Activated CD4-positive, alpha-beta T cell treated with anti-CD3 and anti-CD28 coated beads, Interleukin-2, amount 10 ng/mL, durations not matched to agents 7 days and 5 days (primary cell): ENCODE measurements at regions not wholly inside any gene's neighbourhood (a gene's known extent, or its start where the extent isn't known, plus 50 kb on each side); places are given as distances from the start of the nearest gene placed in this dataset.

ENCODE experiments used
- CTCF ChIA-PET: fragments of 350-600 bp; sonication (Branson Sonifier 250); formaldehyde crosslinking; loops from one replicate; lab custom pipeline; 2021; ENCODE audit warnings: antibody characterized with exemption; lab: Charles Lee
- POLR2A ChIA-PET: fragments of 350-600 bp; sonication (Branson Sonifier 250); formaldehyde crosslinking; loops from one replicate; lab custom pipeline; 2021; ENCODE audit warnings: antibody characterized with exemption; lab: Charles Lee
- DNase-seq: peaks from one replicate; pipeline ENCODE4 v3.0.0-alpha.2; 2020
- H3K27ac Mint-ChIP-seq: one replicate; pipeline ENCODE4 v1.8.0; 2021; ENCODE audit warnings: mild to moderate bottlenecking, moderate library complexity, mixed read lengths
- H3K27me3 Mint-ChIP-seq: one replicate; pipeline ENCODE4 v1.8.0; 2021; ENCODE audit warnings: mixed read lengths
- H3K36me3 Mint-ChIP-seq: one replicate; pipeline ENCODE4 v1.8.0; 2021; ENCODE audit warnings: low read depth, mixed read lengths
- H3K4me1 Mint-ChIP-seq: one replicate; pipeline ENCODE4 v1.8.0; 2021; ENCODE audit warnings: mixed read lengths
- H3K4me3 Mint-ChIP-seq: one replicate; pipeline ENCODE4 v1.8.0; 2021; ENCODE audit warnings: mild to moderate bottlenecking, moderate library complexity, mixed read lengths
- H3K9me3 Mint-ChIP-seq: one replicate; pipeline ENCODE4 v1.8.0; 2021; ENCODE audit warnings: mixed read lengths

GRCh38 chr4:77393996-77394395 lies 211.6 kb upstream of the CXCL13 start:
- no peak for DNase-seq
- Mint-ChIP-seq H3K27ac (no peak overlapping the region), H3K36me3 (no peaks in the 10 kb centered on the region), H3K9me3 (no peaks in the 10 kb centered on the region), H3K27me3 (no peaks in the 10 kb centered on the region), H3K4me3 (no peak overlapping the region), H3K4me1 (no peaks in the 10 kb centered on the region)
- CTCF ChIA-PET = no interaction called here
- POLR2A ChIA-PET = no interaction called here

GRCh38 chr4:77395481-77395880 lies 210.1 kb upstream of the CXCL13 start:
- no peak for DNase-seq
- ChIA-PET CTCF (interaction anchor here (0.9 to 1.3 kb wide), 2 partner anchors 10 to 205 kb away, joined by 3 read pairs; no protein-coding TSS in a partner anchor), POLR2A (interaction anchor here (0.6 to 0.7 kb wide), 2 partner anchors 49 to 142 kb away, joined by 3 read pairs; no protein-coding TSS in a partner anchor)
- no peaks in the 10 kb centered on the region for H3K4me1 Mint-ChIP-seq
- no peaks in the 10 kb centered on the region for H3K36me3 Mint-ChIP-seq
- H3K27me3 Mint-ChIP-seq = peaks cover 3% of the 10 kb centered on the region
- H3K4me3 Mint-ChIP-seq = no peak overlapping the region
- H3K9me3 Mint-ChIP-seq = no peaks in the 10 kb centered on the region
- no peak overlapping the region for H3K27ac Mint-ChIP-seq

GRCh38 chr4:77398256-77398655 lies 207.4 kb upstream of the CXCL13 start:
- ChIA-PET POLR2A (no interaction called here), CTCF (no interaction called here)
- no peak for DNase-seq
- Mint-ChIP-seq H3K27ac (no peak overlapping the region), H3K9me3 (no peaks in the 10 kb centered on the region), H3K36me3 (no peaks in the 10 kb centered on the region), H3K4me3 (no peak overlapping the region), H3K4me1 (no peaks in the 10 kb centered on the region), H3K27me3 (peaks cover 9% of the 10 kb centered on the region)

DNA sequence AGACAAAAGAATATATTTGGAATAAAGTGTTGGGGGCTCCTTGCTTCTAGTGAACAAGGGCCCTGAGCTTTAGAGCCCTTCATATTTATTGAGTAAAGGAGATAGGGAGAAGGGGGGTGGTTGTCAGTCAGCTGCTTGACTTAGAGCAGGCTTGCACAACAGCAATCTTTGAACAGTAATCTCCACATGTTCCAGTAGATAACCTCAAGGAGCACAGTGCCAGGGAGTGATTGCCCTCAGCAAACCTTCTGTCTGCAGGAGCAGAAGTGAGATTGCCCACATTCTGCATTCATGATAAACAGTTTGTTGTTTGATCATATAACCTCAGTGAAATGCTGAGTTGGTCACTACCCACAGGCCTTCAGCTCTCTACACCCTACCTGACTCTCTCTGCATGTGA lies 205.8 kb upstream of the CXCL13 start:
- peaks cover 17% of the 10 kb centered on the region for H3K27me3 Mint-ChIP-seq
- no peaks in the 10 kb centered on the region for H3K36me3 Mint-ChIP-seq
- ChIA-PET CTCF (no interaction called here), POLR2A (no interaction called here)
- H3K4me1 Mint-ChIP-seq = no peaks in the 10 kb centered on the region
- no peak for DNase-seq
- H3K4me3 Mint-ChIP-seq = no peak overlapping the region
- H3K27ac Mint-ChIP-seq = no peak overlapping the region
- H3K9me3 Mint-ChIP-seq = no peaks in the 10 kb centered on the region

GRCh38 chr4:77413766-77414165 lies 191.9 kb upstream of the CXCL13 start:
- CTCF ChIA-PET = interaction anchor here (1.3 kb wide), 1 partner anchor 9 kb away, joined by 3 read pairs; no protein-coding TSS in a partner anchor
- Mint-ChIP-seq H3K4me3 (no peak overlapping the region), H3K27ac (no peak overlapping the region), H3K4me1 (no peaks in the 10 kb centered on the region), H3K9me3 (no peaks in the 10 kb centered on the region), H3K27me3 (peaks cover 21% of the 10 kb centered on the region), H3K36me3 (no peaks in the 10 kb centered on the region)
- DNase-seq = no peak
- POLR2A ChIA-PET = no interaction called here

DNA sequence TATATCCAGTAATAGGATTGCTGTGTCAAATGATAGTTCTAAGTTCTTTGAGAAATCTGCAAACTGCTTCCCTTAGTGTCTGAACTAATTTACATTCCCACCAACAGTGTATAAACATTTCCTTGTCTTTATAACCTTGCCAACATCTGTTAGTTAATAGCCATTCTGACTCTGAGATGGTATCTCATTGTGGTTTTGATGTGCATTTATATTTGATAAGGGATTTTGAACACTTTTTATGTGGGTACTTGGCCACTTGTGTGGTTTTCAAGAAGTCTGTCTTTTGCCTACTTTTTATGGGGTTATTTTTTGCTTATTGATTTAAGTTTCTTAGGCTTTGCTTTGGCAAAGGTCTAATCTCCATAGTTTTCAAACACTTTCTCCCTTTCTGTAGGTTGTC lies 189.9 kb upstream of the CXCL13 start:
- Mint-ChIP-seq H3K27me3 (peaks cover 20% of the 10 kb centered on the region), H3K9me3 (no peaks in the 10 kb centered on the region), H3K4me3 (no peak overlapping the region), H3K27ac (no peak overlapping the region), H3K36me3 (no peaks in the 10 kb centered on the region), H3K4me1 (no peaks in the 10 kb centered on the region)
- ChIA-PET CTCF (no interaction called here), POLR2A (no interaction called here)
- DNase-seq = no peak

DNA sequence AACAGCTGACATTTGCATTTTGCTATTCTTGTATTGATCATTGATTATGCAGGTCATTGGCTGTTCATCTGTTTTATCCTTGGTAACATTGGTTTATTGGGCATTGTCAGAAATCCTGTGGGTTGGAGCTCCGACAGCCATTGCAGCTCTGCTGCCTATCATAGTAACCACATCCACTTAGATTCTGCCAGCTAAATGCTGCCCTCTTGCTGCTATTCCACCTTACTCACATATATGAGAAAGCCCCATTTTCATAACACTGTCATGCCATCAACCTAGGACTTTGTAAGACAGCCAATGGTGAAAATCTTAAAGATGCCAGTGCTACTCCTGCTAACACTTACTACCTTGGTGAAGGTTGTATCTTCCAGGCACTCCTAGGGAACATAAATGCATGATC lies 187.3 kb upstream of the CXCL13 start:
- CTCF ChIA-PET = interaction anchor here (0.6 to 1.3 kb wide), 3 partner anchors 48 to 349 kb away, joined by 3 to 5 read pairs (median 4); no protein-coding TSS in a partner anchor
- Mint-ChIP-seq H3K4me1 (no peaks in the 10 kb centered on the region), H3K27ac (no peak overlapping the region), H3K36me3 (no peaks in the 10 kb centered on the region), H3K9me3 (no peaks in the 10 kb centered on the region), H3K4me3 (no peak overlapping the region), H3K27me3 (peaks cover 17% of the 10 kb centered on the region)
- DNase-seq = peak; percentile 13
- POLR2A ChIA-PET = no interaction called here

GRCh38 chr4:77430847-77431246 lies 174.8 kb upstream of the CXCL13 start:
- ChIA-PET POLR2A (no interaction called here), CTCF (interaction anchor here (1.3 kb wide), 1 partner anchor 20 kb away, joined by 3 read pairs; no protein-coding TSS in a partner anchor)
- Mint-ChIP-seq H3K27ac (no peak overlapping the region), H3K27me3 (no peaks in the 10 kb centered on the region), H3K4me3 (no peak overlapping the region), H3K9me3 (no peaks in the 10 kb centered on the region), H3K4me1 (peaks cover 8% of the 10 kb centered on the region), H3K36me3 (no peaks in the 10 kb centered on the region)
- DNase-seq = no peak

GRCh38 chr4:77431546-77431945 lies 174.1 kb upstream of the CXCL13 start:
- no peaks in the 10 kb centered on the region for H3K9me3 Mint-ChIP-seq
- peaks cover 8% of the 10 kb centered on the region for H3K4me1 Mint-ChIP-seq
- no peak overlapping the region for H3K27ac Mint-ChIP-seq
- no peak overlapping the region for H3K4me3 Mint-ChIP-seq
- CTCF ChIA-PET = interaction anchor here (0.6 to 1.3 kb wide), 2 partner anchors 19 to 1704 kb away, joined by 3 read pairs; no protein-coding TSS in a partner anchor
- no peaks in the 10 kb centered on the region for H3K27me3 Mint-ChIP-seq
- no peak for DNase-seq
- no peaks in the 10 kb centered on the region for H3K36me3 Mint-ChIP-seq
- POLR2A ChIA-PET = no interaction called here

- Mint-ChIP-seq H3K27ac (no peak overlapping the region), H3K9me3 (no peaks in the 10 kb centered on the region), H3K4me3 (no peak overlapping the region), H3K4me1 (peaks cover 8% of the 10 kb centered on the region), H3K36me3 (no peaks in the 10 kb centered on the region), H3K27me3 (no peaks in the 10 kb centered on the region)
- DNase-seq = no peak
- CTCF ChIA-PET = interaction anchor here (0.8 to 3.2 kb wide), 2 partner anchors 10 to 32 kb away, joined by 3 to 10 read pairs; no protein-coding TSS in a partner anchor
- POLR2A ChIA-PET = no interaction called here
Measured at GRCh38 chr4:77432717-77433417, 172.8 kb upstream of the CXCL13 start.

DNA sequence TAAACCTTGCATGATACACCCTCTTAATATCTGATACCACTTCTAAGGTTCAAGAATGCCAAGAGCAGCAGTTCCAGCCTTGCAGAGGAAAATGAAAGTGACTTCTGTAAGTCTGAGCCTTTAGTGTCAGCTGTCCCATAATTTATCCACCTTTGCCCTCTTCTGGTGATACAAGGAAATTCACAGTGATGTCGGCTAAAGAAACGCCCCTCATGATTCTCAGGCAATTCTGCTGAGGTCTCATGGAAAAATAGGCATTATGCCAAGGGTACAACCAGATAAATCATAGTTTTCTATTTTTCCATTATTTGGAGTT lies 172.2 kb upstream of the CXCL13 start:
- Mint-ChIP-seq H3K9me3 (no peaks in the 10 kb centered on the region), H3K36me3 (no peaks in the 10 kb centered on the region), H3K4me3 (no peak overlapping the region), H3K4me1 (peaks cover 8% of the 10 kb centered on the region), H3K27me3 (no peaks in the 10 kb centered on the region), H3K27ac (no peak overlapping the region)
- peak; percentile 52 for DNase-seq
- ChIA-PET CTCF (interaction anchor here (0.8 to 3.2 kb wide), 2 partner anchors 11 to 31 kb away, joined by 3 to 10 read pairs; no protein-coding TSS in a partner anchor), POLR2A (no interaction called here)

GRCh38 chr4:77434299-77435092 lies 171.1 kb upstream of the CXCL13 start:
- no peaks in the 10 kb centered on the region for H3K36me3 Mint-ChIP-seq
- H3K9me3 Mint-ChIP-seq = no peaks in the 10 kb centered on the region
- ChIA-PET CTCF (interaction anchor here (0.6 to 3.2 kb wide), 3 partner anchors 21 to 241 kb away, joined by 3 to 10 read pairs (median 4); no protein-coding TSS in a partner anchor), POLR2A (no interaction called here)
- H3K27ac Mint-ChIP-seq = no peak overlapping the region
- H3K4me1 Mint-ChIP-seq = peaks cover 8% of the 10 kb centered on the region
- DNase-seq = no peak
- H3K27me3 Mint-ChIP-seq = no peaks in the 10 kb centered on the region
- no peak overlapping the region for H3K4me3 Mint-ChIP-seq

GRCh38 chr4:77437079-77437478 lies 168.5 kb upstream of the CXCL13 start:
- no peaks in the 10 kb centered on the region for H3K27me3 Mint-ChIP-seq
- no peak overlapping the region for H3K27ac Mint-ChIP-seq
- POLR2A ChIA-PET = no interaction called here
- peaks cover 8% of the 10 kb centered on the region for H3K4me1 Mint-ChIP-seq
- H3K36me3 Mint-ChIP-seq = no peaks in the 10 kb centered on the region
- no peak for DNase-seq
- H3K9me3 Mint-ChIP-seq = no peaks in the 10 kb centered on the region
- H3K4me3 Mint-ChIP-seq = no peak overlapping the region
- CTCF ChIA-PET = no interaction called here
